Right ventricle myocardium inferior (tissue), 1 donor: ENCODE measurements at regions not wholly inside any gene's neighbourhood (a gene's known extent, or its start where the extent isn't known, plus 50 kb on each side); places are given as distances from the start of the nearest gene placed in this dataset.
"Not testable (repeated sequence)": the region's sequence is repeated elsewhere in the genome, so short reads cannot be mapped to it uniquely, and the experiment has no call there.

Experiments used
- ATAC-seq: fragments of 200-7000 bp; cut with Tn5 transposase; one replicate; pipeline ENCODE4 v1.9.1; 2020; ENCODE audit warnings: mild to moderate bottlenecking, moderate library complexity
- DNase-seq: peaks from one replicate; pipeline ENCODE4 v3.0.0; 2021; ENCODE audit errors: missing footprints
- intact Hi-C: fragments of 100-400 bp; cut with DNase I; formaldehyde crosslinking; loops from one replicate; pipeline ENCODE4 v1.11.0; 2022
- donor health status: DM: no; HTN: yes; CAD: no; lungs with severe emphysema.

DNA sequence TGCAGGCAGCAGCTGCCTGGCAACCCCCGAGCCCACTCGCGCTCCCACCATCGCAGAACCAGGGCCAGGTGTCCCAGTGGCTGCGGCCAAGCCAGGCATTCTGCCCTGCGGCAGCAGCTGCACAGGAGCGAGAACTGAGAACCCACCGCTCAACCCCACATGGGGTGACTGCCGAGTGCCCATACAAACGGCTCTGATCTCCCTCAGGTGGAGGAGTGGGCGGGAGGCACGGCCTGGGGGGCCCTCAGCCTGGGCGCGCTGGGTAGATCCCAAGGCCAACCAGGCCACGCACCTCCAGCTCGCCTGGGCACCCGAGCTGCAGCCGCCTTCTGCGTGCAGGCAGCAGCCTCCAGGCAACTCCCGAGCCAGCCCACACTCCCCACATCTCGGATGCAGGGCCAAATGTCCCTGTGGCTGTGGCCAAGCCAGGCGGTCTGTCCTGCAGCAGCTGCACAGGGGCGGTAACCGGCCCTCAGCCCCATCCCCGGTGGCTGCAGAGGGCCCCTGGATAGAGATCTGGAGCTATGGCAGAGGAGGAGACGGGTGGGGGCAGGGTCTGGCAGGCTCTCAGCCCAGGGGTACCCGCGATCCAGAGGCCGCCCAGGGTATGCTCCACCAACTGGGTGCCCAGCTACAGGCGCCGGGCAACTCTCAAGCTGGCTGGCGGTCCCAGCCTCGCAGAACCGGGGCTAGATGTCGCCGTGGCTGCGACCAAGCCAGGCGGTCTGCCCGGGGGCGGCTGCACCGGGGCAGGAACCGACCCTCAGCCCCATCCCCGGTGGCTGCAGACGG is 1579.6 kb downstream of the TSPY10 start:
- ATAC-seq, intact Hi-C loops: not testable (repeated sequence)
- DNase-seq, result peak; percentile 70

DNA sequence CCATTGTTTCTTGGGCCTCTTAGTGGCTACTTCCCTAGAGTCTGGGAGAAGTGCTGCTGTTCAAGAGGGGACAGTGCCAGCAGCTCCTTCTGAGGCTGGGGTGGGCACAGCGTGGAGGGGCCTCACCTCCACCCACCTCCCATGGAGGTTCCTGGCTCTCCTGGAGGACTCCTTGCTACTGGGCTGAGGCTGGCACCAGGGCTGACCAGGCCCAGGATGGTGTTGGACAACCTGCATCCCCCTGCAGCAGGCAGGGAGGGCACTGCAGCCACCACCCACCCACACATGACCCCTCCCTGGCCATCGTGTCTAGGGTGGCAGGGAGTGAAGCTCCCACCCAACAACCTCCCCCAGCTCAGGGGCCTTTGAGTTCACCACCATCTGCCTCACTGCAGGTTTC is 1549.3 kb upstream of the USP9Y start:
- ATAC-seq, intact Hi-C loops, DNase-seq: not testable (repeated sequence)

DNA sequence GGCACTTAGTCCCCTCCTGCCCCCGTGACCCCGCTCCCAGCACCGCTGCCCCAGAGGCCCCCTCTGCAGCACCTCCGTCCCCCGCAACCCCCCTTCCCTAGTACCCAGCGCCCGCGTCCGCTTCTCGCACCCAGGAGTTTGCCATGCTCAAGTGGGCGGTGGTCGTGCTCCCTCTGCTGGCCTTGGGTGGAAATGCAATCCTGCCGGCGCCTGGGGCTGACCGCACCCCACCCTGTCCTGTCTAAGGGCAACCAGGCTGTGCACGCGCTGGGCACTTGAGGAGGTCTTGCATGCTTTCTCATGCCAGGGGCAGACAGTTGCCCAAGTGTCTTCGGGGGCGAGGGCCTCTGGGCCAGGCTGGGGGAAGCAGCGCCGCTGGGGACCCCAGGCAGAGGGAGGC is 1544.9 kb upstream of the USP9Y start:
- ATAC-seq, DNase-seq, intact Hi-C loops: not testable (repeated sequence)

DNA sequence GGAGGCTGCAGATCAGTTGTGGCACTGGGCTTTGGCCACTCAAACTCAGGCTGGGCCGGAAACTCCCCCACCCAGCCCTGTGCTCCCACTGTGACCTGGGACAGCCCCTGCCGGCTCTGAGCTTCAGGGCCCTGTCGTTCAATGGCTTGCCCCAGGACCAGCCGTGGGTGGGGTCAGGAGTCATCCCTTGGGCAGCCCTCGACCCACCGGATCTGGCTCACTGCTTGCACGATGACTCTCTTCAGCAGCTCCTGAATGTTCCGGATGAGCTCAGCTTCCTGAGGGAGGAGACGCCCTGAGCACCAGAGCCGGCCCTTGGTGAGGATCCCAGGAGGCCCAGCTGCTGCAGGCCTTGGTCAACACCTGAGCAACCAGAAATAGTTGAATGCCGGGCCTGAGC is 1544.2 kb upstream of the USP9Y start:
- DNase-seq, intact Hi-C loops, ATAC-seq: not testable (repeated sequence)

GRCh38 chrY:11177033-11177432 is 1524.0 kb upstream of the USP9Y start:
- ATAC-seq, intact Hi-C loops, DNase-seq: not testable (repeated sequence)

GRCh38 chrY:11201133-11201532 is 1499.9 kb upstream of the USP9Y start:
- DNase-seq, intact Hi-C loops, ATAC-seq: not testable (repeated sequence)

GRCh38 chrY:11214851-11215250 is 1486.2 kb upstream of the USP9Y start:
- intact Hi-C loops, ATAC-seq, DNase-seq: not testable (repeated sequence)
